ENCODE measurements at regions not wholly inside any gene's neighbourhood (a gene's known extent, or its start where the extent isn't known, plus 50 kb on each side); places are given as distances from the start of the nearest gene placed in this dataset.
"Not testable (repeated sequence)": the region's sequence is repeated elsewhere in the genome, so short reads cannot be mapped to it uniquely, and the experiment has no call there.

DNA sequence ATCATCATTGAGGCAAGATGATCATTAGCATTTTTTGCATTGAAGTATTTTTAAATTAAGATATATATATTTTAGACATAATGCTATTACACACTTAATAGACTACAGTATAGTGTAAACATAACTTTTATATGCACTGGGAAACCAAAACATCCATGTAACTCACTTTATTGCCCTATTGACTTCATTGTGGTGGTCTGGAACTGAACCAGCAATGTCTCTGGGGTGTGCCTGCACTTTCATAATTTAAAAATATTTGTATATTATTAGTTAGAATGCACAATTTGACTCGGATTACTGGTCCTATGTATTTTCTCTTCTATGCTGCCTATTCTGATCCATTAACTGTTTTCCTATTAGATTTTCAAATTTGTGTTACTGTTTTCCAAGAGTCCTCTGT is 109.1 kb upstream of the SPATA12 start:
- H3K4me2 ChIP-seq (ENCODE audit: low read depth, low read length, poor library complexity, severe bottlenecking): no peak overlapping the region
- no peak overlapping the region for H2AFZ ChIP-seq (ENCODE audit: low read length)
- no peaks in the 10 kb centered on the region for H3K79me2 ChIP-seq (ENCODE audit: insufficient read depth, low read length)
- TF ChIP-seq, protein P1, sequence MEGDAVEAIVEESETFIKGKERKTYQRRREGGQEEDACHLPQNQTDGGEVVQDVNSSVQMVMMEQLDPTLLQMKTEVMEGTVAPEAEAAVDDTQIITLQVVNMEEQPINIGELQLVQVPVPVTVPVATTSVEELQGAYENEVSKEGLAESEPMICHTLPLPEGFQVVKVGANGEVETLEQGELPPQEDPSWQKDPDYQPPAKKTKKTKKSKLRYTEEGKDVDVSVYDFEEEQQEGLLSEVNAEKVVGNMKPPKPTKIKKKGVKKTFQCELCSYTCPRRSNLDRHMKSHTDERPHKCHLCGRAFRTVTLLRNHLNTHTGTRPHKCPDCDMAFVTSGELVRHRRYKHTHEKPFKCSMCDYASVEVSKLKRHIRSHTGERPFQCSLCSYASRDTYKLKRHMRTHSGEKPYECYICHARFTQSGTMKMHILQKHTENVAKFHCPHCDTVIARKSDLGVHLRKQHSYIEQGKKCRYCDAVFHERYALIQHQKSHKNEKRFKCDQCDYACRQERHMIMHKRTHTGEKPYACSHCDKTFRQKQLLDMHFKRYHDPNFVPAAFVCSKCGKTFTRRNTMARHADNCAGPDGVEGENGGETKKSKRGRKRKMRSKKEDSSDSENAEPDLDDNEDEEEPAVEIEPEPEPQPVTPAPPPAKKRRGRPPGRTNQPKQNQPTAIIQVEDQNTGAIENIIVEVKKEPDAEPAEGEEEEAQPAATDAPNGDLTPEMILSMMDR (conservative IDR thresholded peaks at IDR 0.05; ENCODE audit: low read length): no peak
- TF ChIP-seq EZH2phosphoT487 (IDR thresholded peaks at IDR 0.05; ENCODE audit: borderline replicate concordance): no peak
- no peaks in the 10 kb centered on the region for H3K4me1 ChIP-seq (ENCODE audit: insufficient read depth, low read length, poor library complexity, severe bottlenecking)
- H3F3A ChIP-seq (ENCODE audit: low read depth): no peaks in the 10 kb centered on the region
- no peaks in the 10 kb centered on the region for H3K27me3 ChIP-seq (ENCODE audit: insufficient read depth, low read length, poor library complexity, severe bottlenecking)
- H3K4me3 ChIP-seq (ENCODE audit: low read length, poor library complexity, severe bottlenecking): no peak overlapping the region
- no peak overlapping the region for H3K9ac ChIP-seq (ENCODE audit: low read depth, low read length, poor library complexity, severe bottlenecking)
- no peaks in the 10 kb centered on the region for H3K9me3 ChIP-seq (ENCODE audit: insufficient read depth, low read depth, low read length)
- H3K9me2 ChIP-seq (replicated peaks; ENCODE audit: low read depth, low read length): no peaks in the 10 kb centered on the region
- H3K36me3 ChIP-seq (ENCODE audit: insufficient read depth, low read length): no peaks in the 10 kb centered on the region
- H4K20me1 ChIP-seq (ENCODE audit: insufficient read depth, low read length, poor library complexity, severe bottlenecking): no peaks in the 10 kb centered on the region

DNA sequence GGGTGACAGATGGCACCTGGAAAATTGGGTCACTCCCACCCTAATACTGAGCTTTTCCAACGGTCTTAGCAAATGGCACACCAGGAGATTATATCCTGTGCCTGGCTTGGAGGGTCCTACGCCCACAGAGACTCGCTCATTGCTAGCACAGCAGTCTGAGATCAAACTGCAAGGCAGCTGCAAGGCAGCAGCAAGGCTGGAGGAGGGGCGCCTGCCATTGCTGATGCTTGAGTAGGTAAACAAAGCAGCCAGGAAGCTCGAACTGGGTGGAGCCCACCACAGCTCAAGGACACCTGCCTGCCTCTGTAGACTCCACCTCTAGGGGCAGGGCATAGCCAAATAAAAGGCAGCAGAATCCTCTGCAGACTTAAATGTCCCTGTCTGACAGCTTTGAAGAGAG is 115.1 kb upstream of the SPATA12 start:
- H3K79me2 ChIP-seq (ENCODE audit: insufficient read depth, low read length); H3K4me2 ChIP-seq (ENCODE audit: low read depth, low read length, poor library complexity, severe bottlenecking); H4K20me1 ChIP-seq (ENCODE audit: insufficient read depth, low read length, poor library complexity, severe bottlenecking); H3K9ac ChIP-seq (ENCODE audit: low read depth, low read length, poor library complexity, severe bottlenecking); H3K4me3 ChIP-seq (ENCODE audit: low read length, poor library complexity, severe bottlenecking); H3F3A ChIP-seq (ENCODE audit: low read depth); H3K9me3 ChIP-seq (ENCODE audit: insufficient read depth, low read depth, low read length); H2AFZ ChIP-seq (ENCODE audit: low read length); H3K9me2 ChIP-seq (replicated peaks; ENCODE audit: low read depth, low read length); H3K36me3 ChIP-seq (ENCODE audit: insufficient read depth, low read length); H3K27me3 ChIP-seq (ENCODE audit: insufficient read depth, low read length, poor library complexity, severe bottlenecking): not testable (repeated sequence)
- peaks cover 29% of the 10 kb centered on the region for H3K4me1 ChIP-seq (ENCODE audit: insufficient read depth, low read length, poor library complexity, severe bottlenecking)

DNA sequence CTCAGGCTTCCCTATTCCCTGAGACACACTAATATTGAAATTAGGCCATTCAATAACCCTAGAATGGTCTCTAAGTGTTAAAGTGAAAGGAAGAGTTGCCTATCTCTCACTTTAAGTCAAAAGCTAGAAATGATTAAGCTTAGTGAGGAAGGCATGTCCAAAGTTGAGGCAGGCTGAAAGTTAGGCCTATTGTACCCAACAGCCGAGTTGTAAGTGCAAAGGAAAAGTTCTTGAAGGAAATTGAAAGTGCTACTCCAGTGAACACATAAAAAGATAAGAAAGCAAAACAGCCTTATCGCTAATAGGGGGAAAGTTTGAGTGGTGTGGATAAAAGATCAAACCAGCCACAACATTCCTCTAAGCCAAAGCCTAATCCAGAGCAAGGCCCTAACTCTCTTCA is 117.9 kb upstream of the SPATA12 start:
- Histone ChIP-seq H3K9me2 (replicated peaks; ENCODE audit: low read depth, low read length) (no peaks in the 10 kb centered on the region), H3K79me2 (ENCODE audit: insufficient read depth, low read length) (no peaks in the 10 kb centered on the region), H3K4me3 (ENCODE audit: low read length, poor library complexity, severe bottlenecking) (no peak overlapping the region), H3K9ac (ENCODE audit: low read depth, low read length, poor library complexity, severe bottlenecking) (peak overlapping the region; percentile 16), H3K4me2 (ENCODE audit: low read depth, low read length, poor library complexity, severe bottlenecking) (peak overlapping the region; percentile 8), H3K9me3 (ENCODE audit: insufficient read depth, low read depth, low read length) (peaks cover 4% of the 10 kb centered on the region; the same call in 1 of the 2 replicates), H3F3A (ENCODE audit: low read depth) (no peaks in the 10 kb centered on the region), H3K27me3 (ENCODE audit: insufficient read depth, low read length, poor library complexity, severe bottlenecking) (no peaks in the 10 kb centered on the region), H3K36me3 (ENCODE audit: insufficient read depth, low read length) (no peaks in the 10 kb centered on the region), H2AFZ (ENCODE audit: low read length) (peak overlapping the region; percentile 28; the same call in 1 of the 2 replicates), H4K20me1 (ENCODE audit: insufficient read depth, low read length, poor library complexity, severe bottlenecking) (no peaks in the 10 kb centered on the region), H3K4me1 (ENCODE audit: insufficient read depth, low read length, poor library complexity, severe bottlenecking) (peaks cover 45% of the 10 kb centered on the region)
- TF ChIP-seq, protein P1 (conservative IDR thresholded peaks at IDR 0.05; ENCODE audit: low read length): no peak
- TF ChIP-seq EZH2phosphoT487 (IDR thresholded peaks at IDR 0.05; ENCODE audit: borderline replicate concordance): no peak

DNA sequence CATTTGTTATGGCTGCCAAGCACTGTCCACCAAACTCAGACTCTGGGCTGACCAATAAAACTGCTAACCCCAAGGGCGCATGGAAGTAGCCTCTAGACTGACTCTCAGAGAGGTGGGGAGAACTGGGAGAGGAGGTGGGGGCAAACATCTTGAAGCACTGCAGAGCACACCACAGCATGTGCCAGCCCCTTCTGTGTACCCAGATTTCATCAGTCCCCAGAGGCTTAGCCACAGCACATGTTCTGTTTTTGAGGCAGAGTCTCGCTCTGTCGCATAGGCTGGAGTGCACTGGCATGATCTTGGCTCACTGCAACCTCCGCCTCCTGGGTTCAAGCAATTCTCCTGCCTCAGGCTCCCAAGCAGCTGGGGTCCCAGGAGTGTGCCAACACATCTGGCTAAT is 119.5 kb upstream of the SPATA12 start:
- no peaks in the 10 kb centered on the region for H3K9me2 ChIP-seq (replicated peaks; ENCODE audit: low read depth, low read length)
- H3K9ac ChIP-seq (ENCODE audit: low read depth, low read length, poor library complexity, severe bottlenecking): peak overlapping the region; percentile 37
- peak overlapping the region; percentile 43 for H2AFZ ChIP-seq (ENCODE audit: low read length)
- no peaks in the 10 kb centered on the region for H3K36me3 ChIP-seq (ENCODE audit: insufficient read depth, low read length)
- no peaks in the 10 kb centered on the region for H3F3A ChIP-seq (ENCODE audit: low read depth)
- H3K9me3 ChIP-seq (ENCODE audit: insufficient read depth, low read depth, low read length): peaks cover 4% of the 10 kb centered on the region; the same call in 1 of the 2 replicates
- H3K27me3 ChIP-seq (ENCODE audit: insufficient read depth, low read length, poor library complexity, severe bottlenecking): no peaks in the 10 kb centered on the region
- H3K4me3 ChIP-seq (ENCODE audit: low read length, poor library complexity, severe bottlenecking): no peak overlapping the region
- TF ChIP-seq EZH2phosphoT487 (IDR thresholded peaks at IDR 0.05; ENCODE audit: borderline replicate concordance): no peak
- TF ChIP-seq, protein P1 (conservative IDR thresholded peaks at IDR 0.05; ENCODE audit: low read length): no peak
- H3K79me2 ChIP-seq (ENCODE audit: insufficient read depth, low read length): no peaks in the 10 kb centered on the region
- H3K4me2 ChIP-seq (ENCODE audit: low read depth, low read length, poor library complexity, severe bottlenecking): peak overlapping the region; percentile 8
- H3K4me1 ChIP-seq (ENCODE audit: insufficient read depth, low read length, poor library complexity, severe bottlenecking): peaks cover 48% of the 10 kb centered on the region
- no peaks in the 10 kb centered on the region for H4K20me1 ChIP-seq (ENCODE audit: insufficient read depth, low read length, poor library complexity, severe bottlenecking)
